GM18517 (cell line): ENCODE measurements at regions not wholly inside any gene's neighbourhood (a gene's known extent, or its start where the extent isn't known, plus 50 kb on each side); places are given as distances from the start of the nearest gene placed in this dataset.
"Not testable (repeated sequence)": the region's sequence is repeated elsewhere in the genome, so short reads cannot be mapped to it uniquely, and the experiment has no call there.

Experiments
- ATAC-seq: cut with Tn5 transposase; IDR thresholded peaks from one replicate; pipeline ENCODE4 v1.9.1; 2021; ENCODE audit warnings: mild to moderate bottlenecking, moderate library complexity; ENCODE audit not compliant: unreplicated experiment

DNA sequence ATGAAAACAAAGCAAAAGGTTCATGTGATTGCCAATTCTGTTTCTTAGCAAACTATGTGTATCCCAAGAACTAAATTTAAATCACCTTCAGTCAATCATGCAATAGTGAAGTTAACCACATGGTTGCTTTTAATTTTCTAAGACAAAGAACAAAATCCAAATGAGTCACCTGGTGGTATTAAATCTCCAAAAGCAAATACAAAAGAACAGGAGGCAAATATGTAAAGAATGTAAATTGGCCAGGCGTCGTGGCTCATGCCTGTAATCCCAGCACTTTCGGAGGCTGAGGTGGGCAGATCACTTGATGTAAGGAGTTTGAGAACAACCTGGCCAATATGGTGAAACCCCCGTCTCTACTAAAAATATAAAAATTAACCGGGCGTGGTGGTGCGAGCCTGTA, 54.2 kb upstream of the PIK3R4 start:
- ATAC-seq: no peak

GRCh38 chr3:130801473-130801872, 54.8 kb upstream of the PIK3R4 start:
- ATAC-seq: no peak

GRCh38 chr3:130811557-130811956, 64.9 kb upstream of the PIK3R4 start:
- ATAC-seq: no peak

- ATAC-seq: no peak
Observed at GRCh38 chr3:130814691-130815472, 68.3 kb upstream of the PIK3R4 start.

DNA sequence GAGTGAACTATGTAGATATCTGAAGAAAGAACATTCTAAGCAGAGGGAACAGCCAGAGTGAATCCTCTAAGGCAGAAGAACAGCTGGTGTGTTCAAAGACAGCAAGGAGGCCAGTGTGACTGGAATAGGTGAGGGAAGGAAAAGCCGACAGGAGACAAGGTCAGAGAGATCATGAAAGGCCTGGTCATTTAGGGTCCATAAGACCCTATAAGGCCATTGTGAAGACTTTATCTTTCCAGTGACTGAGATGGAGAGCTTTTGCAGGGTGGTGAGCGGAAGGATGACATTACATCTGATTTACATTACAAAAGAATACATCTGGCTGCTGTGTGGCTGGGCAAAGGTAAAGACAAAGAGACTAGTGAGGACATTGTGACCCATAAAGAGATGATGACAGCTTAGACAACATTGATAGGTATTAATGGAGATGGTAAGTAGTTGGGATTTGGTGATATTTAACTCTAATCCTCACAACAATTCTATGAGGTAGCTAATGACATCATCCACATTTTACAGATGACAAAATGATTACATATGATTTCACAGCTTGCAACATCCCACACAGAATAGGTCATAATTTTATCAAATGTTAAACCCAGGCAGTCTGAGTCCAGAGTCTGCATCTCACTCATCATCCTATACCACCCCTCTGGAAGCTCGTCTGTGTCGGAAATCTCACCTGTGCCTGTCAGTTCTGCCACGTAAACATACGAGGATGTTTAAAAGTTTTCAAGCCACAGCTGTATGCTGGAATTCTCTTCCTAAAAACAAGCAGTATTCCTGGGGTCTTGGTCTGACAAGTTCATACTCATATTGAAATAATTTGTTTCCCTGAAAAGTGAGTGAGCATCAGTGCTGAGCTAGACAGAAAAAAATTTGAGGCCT, 70.2 kb upstream of the PIK3R4 start:
- ATAC-seq: no peak

DNA sequence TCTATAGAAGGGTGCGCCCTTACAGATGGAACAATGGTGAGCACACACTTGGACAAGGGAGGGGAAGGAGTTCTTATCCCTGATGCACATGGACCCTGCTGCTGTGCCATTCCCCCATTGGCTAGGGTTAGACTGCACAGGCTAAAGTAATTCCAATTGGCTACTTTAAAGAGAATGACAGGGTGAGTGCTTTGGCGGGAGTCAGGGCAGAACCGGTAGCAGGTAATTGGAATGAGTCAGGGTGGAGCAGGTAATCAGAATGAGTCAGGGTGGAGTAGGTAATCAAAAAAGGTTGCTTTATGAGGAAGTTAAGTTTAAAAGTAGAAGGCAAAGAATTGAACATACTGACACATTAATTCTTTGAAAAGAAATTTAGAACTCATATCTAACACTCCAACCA, 71.4 kb upstream of the PIK3R4 start:
- not testable (repeated sequence) for ATAC-seq

GRCh38 chr3:130820976-130821375, 72.9 kb upstream of the ATP2C1 start:
- ATAC-seq: no peak

DNA sequence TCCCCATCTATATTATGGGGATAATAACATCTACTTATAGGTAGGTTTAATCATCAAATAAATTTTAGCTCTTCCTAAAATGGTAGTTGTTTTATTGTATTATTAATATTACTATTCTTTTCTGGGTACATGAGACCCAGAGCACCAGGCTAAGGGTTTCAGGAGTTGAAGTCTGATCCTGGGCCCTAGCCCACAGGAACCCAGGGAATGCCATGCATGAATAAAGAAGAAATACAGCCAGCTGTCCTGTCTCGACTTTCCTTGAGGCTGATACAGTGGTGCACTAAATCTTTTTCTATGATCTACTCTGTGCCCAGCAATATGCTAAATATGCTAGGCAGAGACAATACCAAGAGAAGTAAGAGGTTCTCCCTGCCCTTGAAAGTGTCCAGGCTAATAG, 72.1 kb upstream of the ATP2C1 start:
- ATAC-seq: no peak

- ATAC-seq: no peak
Observed at GRCh38 chr3:130823241-130823884, 70.5 kb upstream of the ATP2C1 start.

DNA sequence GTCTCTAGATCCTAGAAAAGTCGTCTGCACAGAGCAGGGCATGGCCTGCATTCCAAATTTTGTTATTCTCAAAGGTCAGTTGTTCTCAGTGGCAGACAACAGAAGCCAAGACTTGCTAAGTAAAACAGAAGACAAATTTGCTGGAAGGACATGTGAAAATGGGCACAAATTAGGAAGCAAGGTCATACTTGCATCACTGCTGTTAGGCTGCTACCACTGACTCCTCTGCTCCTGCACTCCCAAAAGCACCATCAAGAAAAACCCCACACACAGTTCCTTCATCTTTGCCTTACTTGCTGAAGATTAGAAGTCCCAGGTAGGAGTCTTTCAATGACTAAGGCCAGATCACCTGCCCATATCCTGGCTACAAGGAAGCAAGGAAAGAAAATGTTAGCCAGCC, 69.9 kb upstream of the ATP2C1 start:
- no peak for ATAC-seq

- ATAC-seq: no peak
Observed at GRCh38 chr3:130825762-130826299, 68.1 kb upstream of the ATP2C1 start.

DNA sequence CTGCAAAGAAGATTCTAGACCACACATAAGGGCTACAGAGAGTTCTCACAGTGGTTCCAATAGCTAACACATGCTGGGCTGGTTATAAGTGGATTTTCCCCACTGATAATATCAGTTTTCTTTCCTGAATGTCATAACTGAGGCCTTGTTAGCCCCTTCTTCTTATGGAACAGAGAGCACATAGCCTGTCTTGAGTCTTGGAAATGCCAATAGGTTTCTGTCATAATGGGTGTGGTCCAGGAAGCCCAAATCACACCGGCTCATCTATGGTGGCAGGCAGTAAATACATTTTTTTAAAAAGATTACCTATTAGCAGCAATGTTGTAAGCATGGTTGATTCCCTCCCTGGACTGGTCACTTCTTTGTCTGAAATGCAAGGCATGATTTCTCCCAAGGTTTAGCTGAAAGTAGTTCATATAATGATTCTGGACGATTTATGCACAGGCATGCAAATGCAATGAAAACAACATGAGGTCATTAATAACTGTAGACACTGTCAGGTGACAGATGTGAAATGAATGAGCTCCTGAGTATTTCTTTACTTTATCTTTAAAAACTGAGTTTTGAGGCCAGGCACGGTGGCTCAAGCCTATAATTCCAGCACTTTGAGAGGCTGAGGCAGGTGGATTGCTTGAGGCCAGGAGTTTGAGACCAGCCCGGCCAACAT, 67.2 kb upstream of the ATP2C1 start:
- ATAC-seq: no peak

DNA sequence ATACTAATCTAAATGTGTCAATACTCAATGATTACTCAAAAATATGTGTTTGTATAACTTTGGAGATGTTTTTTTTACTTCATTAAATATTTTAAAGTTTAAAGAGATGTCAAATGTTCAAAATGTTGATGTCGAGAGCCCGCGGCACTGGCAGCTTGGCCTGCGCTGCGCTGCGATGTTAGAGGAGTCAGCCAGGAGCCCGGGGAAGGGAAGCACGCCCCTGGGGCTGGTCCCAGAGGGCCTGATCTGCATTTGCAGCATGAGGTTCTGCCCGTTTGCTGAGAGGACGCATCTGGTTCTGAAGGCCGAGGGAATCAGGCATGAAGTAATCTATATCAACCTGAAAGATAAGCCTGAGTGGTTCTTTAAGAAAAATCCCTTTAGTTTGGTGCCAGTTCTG, 66.4 kb upstream of the ATP2C1 start:
- ATAC-seq: no peak

DNA sequence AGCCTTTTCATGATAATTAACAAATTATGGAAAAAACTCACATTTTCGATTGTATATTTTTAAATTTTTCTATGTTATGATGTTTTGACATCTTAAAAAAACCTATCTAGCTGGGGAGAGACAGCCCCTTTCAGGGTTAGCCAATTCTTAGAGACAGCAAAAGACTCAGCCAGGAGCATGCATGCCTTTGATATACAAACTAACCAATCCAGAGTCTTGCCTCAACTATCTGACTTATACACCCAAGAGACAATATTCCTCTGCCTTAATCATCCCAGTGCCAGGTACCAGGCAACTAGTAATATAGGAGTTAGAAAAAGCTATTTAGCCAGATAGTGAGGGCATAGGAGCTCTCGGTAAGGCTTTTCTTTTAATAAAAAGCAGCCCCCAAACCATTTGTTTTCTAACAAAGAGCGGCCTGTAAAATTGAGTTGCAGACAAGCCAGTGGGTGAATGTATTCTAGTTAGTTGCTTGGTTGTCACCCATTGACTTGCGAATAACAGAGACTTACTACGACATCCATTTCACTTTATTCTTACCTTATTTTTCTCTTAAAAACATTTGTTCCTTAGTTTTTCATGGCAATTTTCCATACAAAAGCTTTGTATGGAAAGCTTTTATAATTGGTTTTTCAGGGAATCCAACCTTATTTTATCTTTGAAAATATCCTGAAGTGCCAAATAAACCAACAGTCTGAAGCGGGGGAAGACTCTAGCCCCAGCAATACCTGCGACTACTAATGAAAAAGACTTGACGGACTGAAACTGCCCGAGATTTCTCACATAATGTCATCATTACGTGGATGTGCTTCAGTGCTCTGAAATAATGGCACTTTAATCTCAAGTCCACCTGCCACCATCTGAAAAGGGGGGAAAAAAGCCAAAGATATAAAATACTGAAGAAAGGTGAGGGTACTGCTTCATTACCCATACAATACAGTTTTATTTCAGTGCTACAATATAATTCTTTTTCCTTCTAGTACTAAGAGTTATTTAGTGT, 64.6 kb upstream of the ATP2C1 start:
- no peak for ATAC-seq

DNA sequence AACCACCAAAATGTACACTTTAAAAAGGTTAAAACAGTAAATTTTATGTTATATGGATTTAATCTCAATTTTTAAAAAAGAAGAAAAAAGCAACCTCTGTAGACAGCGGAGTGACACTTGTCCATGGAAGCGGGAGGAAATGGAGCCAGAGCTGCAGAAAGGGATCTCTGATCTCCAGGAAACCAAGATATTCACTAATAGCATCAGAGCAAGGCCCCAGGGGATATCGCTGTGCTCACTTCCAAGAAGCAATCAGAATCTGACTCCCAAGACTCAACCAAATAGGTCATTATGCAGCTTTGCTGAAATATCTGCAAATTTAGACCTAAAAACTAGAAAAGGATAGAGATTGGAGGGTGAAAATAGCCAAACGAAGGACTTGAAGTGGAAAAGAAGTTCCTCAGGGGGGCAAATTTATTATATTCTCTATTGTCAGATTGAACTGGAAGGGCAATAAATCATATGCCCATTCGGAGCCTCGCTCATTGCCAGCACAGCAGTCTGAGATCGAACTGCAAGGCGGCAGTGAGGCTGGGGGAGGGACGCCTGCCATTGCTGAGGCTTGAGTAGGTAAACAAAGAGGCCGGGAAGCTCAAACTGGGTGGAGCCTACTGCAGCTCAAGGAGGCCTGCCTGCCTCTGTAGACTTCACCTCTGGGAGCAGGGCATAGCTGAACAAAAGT, 62.0 kb upstream of the ATP2C1 start:
- no peak for ATAC-seq

GRCh38 chr3:130832401-130832746, 61.5 kb upstream of the ATP2C1 start:
- ATAC-seq: not testable (repeated sequence)

- no peak for ATAC-seq
Observed at GRCh38 chr3:130834476-130834875, 59.4 kb upstream of the ATP2C1 start.

GRCh38 chr3:130835483-130835882, 58.4 kb upstream of the ATP2C1 start:
- no peak for ATAC-seq
